ENCODE measurements at regions not wholly inside any gene's neighbourhood (a gene's known extent, or its start where the extent isn't known, plus 50 kb on each side); places are given as distances from the start of the nearest gene placed in this dataset.

DNA sequence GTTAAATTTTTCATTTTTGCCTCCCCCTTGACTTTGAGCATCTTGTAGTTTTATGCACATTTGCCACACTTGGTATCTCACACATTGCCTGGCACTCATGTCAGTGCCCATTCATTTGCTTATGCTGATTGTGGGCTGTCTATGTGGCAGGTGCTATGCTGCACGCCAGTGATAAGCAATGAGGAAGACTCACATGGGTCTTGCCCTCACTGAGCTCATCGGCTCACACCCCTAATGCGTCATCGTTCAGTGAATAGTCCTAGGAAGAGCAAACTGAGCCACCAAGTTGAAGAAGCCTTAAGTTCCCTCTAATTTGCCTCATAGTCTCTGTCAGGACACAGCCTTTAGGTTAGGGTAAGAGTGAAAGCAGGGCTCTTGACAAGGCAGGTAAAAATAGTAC lies 209.4 kb upstream of the IL12B start:
- H3K9me3 ChIP-seq: peaks cover 0 to 3% of the 10 kb centered on the region in 2 donors
- intact Hi-C loops (cut with DNase I; ENCODE audit: low total_unique reads): no loop called here
- TF ChIP-seq POLR2A (IDR thresholded peaks at IDR 0.05): no peak
- no peak for DNase-seq (ENCODE audit: low spot score in 2 of 2)
- H3K4me3 ChIP-seq: no peak overlapping the region
- H3K27me3 ChIP-seq: no peaks in the 10 kb centered on the region
- H3K36me3 ChIP-seq: no peaks in the 10 kb centered on the region
- H3K4me1 ChIP-seq: no peaks in the 10 kb centered on the region
- H3K27ac ChIP-seq: no peak overlapping the region

- H3K4me1 ChIP-seq: no peaks in the 10 kb centered on the region
- TF ChIP-seq, protein P1, sequence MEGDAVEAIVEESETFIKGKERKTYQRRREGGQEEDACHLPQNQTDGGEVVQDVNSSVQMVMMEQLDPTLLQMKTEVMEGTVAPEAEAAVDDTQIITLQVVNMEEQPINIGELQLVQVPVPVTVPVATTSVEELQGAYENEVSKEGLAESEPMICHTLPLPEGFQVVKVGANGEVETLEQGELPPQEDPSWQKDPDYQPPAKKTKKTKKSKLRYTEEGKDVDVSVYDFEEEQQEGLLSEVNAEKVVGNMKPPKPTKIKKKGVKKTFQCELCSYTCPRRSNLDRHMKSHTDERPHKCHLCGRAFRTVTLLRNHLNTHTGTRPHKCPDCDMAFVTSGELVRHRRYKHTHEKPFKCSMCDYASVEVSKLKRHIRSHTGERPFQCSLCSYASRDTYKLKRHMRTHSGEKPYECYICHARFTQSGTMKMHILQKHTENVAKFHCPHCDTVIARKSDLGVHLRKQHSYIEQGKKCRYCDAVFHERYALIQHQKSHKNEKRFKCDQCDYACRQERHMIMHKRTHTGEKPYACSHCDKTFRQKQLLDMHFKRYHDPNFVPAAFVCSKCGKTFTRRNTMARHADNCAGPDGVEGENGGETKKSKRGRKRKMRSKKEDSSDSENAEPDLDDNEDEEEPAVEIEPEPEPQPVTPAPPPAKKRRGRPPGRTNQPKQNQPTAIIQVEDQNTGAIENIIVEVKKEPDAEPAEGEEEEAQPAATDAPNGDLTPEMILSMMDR (IDR thresholded peaks at IDR 0.05): no peak
- TF ChIP-seq POLR2A (IDR thresholded peaks at IDR 0.05) (no peak), POLR2AphosphoS5 (IDR thresholded peaks at IDR 0.05) (no peak)
- no peak overlapping the region for H3K27ac ChIP-seq
- no peaks in the 10 kb centered on the region for H3K27me3 ChIP-seq
- no peak for DNase-seq (ENCODE audit: low spot score in 2 of 2)
- intact Hi-C loops (cut with DNase I; ENCODE audit: low total_unique reads): no loop called here
- no peaks in the 10 kb centered on the region for H3K36me3 ChIP-seq
- peaks cover 3 to 9% of the 10 kb centered on the region in 2 donors for H3K9me3 ChIP-seq
- no peak overlapping the region for H3K4me3 ChIP-seq
Observed at GRCh38 chr5:159543326-159543725, 213.0 kb upstream of the IL12B start.

DNA sequence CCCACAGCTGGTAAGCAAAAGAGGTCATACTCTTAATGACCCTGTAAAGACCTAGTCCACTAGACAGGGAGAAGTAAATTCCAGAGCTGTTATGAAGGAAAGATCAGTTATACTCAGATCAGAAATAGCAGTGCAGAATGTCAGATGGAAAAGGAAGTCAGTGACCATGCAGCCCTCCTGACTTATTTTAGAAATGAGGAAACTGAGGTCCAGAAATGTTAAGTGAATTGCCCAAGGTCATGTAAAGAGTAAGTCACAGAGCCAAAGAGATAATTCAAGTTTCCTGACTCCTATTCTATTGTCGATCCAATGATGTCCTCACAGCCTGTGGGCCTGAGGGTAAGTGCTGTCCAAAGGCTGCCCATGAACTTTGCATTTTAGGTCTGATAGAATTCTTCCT lies 214.9 kb upstream of the IL12B start:
- H3K4me1 ChIP-seq: no peaks in the 10 kb centered on the region
- H3K27ac ChIP-seq: no peak overlapping the region
- intact Hi-C loops (cut with DNase I; ENCODE audit: low total_unique reads): no loop called here
- no peak for TF ChIP-seq POLR2AphosphoS5 (IDR thresholded peaks at IDR 0.05)
- no peak for TF ChIP-seq POLR2A (IDR thresholded peaks at IDR 0.05)
- TF ChIP-seq, protein P1 (IDR thresholded peaks at IDR 0.05): no peak
- no peaks in the 10 kb centered on the region for H3K27me3 ChIP-seq
- H3K36me3 ChIP-seq: no peaks in the 10 kb centered on the region
- H3K4me3 ChIP-seq: no peak overlapping the region
- peaks cover 3 to 9% of the 10 kb centered on the region in 2 donors for H3K9me3 ChIP-seq
- no peak for DNase-seq (ENCODE audit: low spot score in 2 of 2)

GRCh38 chr5:159547466-159548195 lies 217.3 kb upstream of the IL12B start:
- Histone ChIP-seq H3K4me1 (no peaks in the 10 kb centered on the region), H3K27ac (no peak overlapping the region)

GRCh38 chr5:159548517-159548916 lies 218.2 kb upstream of the IL12B start:
- no peaks in the 10 kb centered on the region for H3K27me3 ChIP-seq
- no peak overlapping the region for H3K4me3 ChIP-seq
- H3K27ac ChIP-seq: no peak overlapping the region
- peaks cover 0 to 9% of the 10 kb centered on the region in 2 donors for H3K9me3 ChIP-seq
- no peak for DNase-seq (ENCODE audit: low spot score in 2 of 2)
- H3K36me3 ChIP-seq: no peaks in the 10 kb centered on the region
- TF ChIP-seq POLR2A (IDR thresholded peaks at IDR 0.05): no peak
- TF ChIP-seq POLR2AphosphoS5 (IDR thresholded peaks at IDR 0.05): no peak
- TF ChIP-seq, protein P1 (IDR thresholded peaks at IDR 0.05): no peak
- no peaks in the 10 kb centered on the region for H3K4me1 ChIP-seq
- intact Hi-C loops (cut with DNase I; ENCODE audit: low total_unique reads): no loop called here

More at GRCh38 chr5:159547466-159548195, 217.3 kb upstream of the IL12B start:
- Histone ChIP-seq H3K27me3 (no peaks in the 10 kb centered on the region), H3K36me3 (no peaks in the 10 kb centered on the region), H3K9me3 (peaks cover 0 to 9% of the 10 kb centered on the region in 2 donors), H3K4me3 (no peak overlapping the region)
- TF ChIP-seq POLR2AphosphoS5 (IDR thresholded peaks at IDR 0.05) (no peak), POLR2A (IDR thresholded peaks at IDR 0.05) (no peak)
- intact Hi-C loops (cut with DNase I; ENCODE audit: low total_unique reads): no loop called here
- no peak for DNase-seq (ENCODE audit: low spot score in 2 of 2)

DNA sequence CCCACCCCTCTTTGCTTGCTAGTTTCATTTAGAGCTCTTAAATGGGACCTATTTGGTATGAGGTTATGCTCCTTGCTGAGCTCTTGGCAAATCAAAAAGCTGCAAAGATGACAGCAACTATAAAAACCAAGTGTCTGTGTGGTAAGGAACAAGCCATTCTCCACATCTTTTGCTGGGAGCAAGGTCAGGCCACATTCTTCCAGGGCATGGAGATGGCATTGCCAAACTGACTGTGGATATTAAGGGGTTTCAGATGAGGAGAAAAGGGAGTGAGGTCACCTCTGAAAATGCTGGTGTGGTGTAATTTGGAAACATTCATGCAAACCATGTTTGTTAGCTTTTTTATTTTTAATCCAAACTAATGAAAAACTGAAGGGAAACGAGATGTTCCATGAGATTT lies 218.8 kb upstream of the IL12B start:
- Histone ChIP-seq H3K27ac (no peak overlapping the region), H3K27me3 (no peaks in the 10 kb centered on the region), H3K36me3 (no peaks in the 10 kb centered on the region), H3K9me3 (peaks cover 0 to 9% of the 10 kb centered on the region in 2 donors), H3K4me1 (no peaks in the 10 kb centered on the region), H3K4me3 (no peak overlapping the region)
- TF ChIP-seq, protein P1 (IDR thresholded peaks at IDR 0.05): no peak
- TF ChIP-seq POLR2A (IDR thresholded peaks at IDR 0.05) (no peak), POLR2AphosphoS5 (IDR thresholded peaks at IDR 0.05) (no peak)
- no peak for DNase-seq (ENCODE audit: low spot score in 2 of 2)
- intact Hi-C loops (cut with DNase I; ENCODE audit: low total_unique reads): loop anchor here (1.0 kb wide), 1 partner anchor 8 kb away; no protein-coding TSS in a partner anchor

Data from breast epithelium (tissue), 4 donors.